ENCODE measurements at regions not wholly inside any gene's neighbourhood (a gene's known extent, or its start where the extent isn't known, plus 50 kb on each side); places are given as distances from the start of the nearest gene placed in this dataset.
A peak's percentile ranks its signal among the peaks of the same experiment; 100 is the strongest.

GRCh38 chr4:158065603-158066002, 107.2 kb downstream of the GASK1B start:
- no peak for DNase-seq (ENCODE audit: low read depth)
- no peak for FAIRE-seq
- no peak overlapping the region for H3K4me3 ChIP-seq (ENCODE audit: low read depth, low read length)
- H3K36me3 ChIP-seq (ENCODE audit: control insufficient read depth, insufficient read depth, low read length), result no peaks in the 10 kb centered on the region
- TF ChIP-seq CTCF (IDR thresholded peaks at IDR 0.05; ENCODE audit: insufficient read depth, low read length, severe bottlenecking), result no peak
- H3K27me3 ChIP-seq (ENCODE audit: control insufficient read depth, insufficient read depth, low read length), result no peaks in the 10 kb centered on the region

GRCh38 chr4:158065176-158065575, 107.6 kb downstream of the GASK1B start:
- peak; percentile 6 for TF ChIP-seq CTCF (IDR thresholded peaks at IDR 0.05; ENCODE audit: insufficient read depth, low read length, severe bottlenecking)
- no peaks in the 10 kb centered on the region for H3K36me3 ChIP-seq (ENCODE audit: control insufficient read depth, insufficient read depth, low read length)
- DNase-seq (ENCODE audit: low read depth) (no peak), FAIRE-seq (no peak)
- no peak overlapping the region for H3K4me3 ChIP-seq (ENCODE audit: low read depth, low read length)
- H3K27me3 ChIP-seq (ENCODE audit: control insufficient read depth, insufficient read depth, low read length), result no peaks in the 10 kb centered on the region

GRCh38 chr4:158056689-158057245, 116.1 kb downstream of the GASK1B start:
- FAIRE-seq (no peak), DNase-seq (ENCODE audit: low read depth) (no peak)
- no peaks in the 10 kb centered on the region for H3K27me3 ChIP-seq (ENCODE audit: control insufficient read depth, insufficient read depth, low read length)
- H3K36me3 ChIP-seq (ENCODE audit: control insufficient read depth, insufficient read depth, low read length), result no peaks in the 10 kb centered on the region
- TF ChIP-seq CTCF (IDR thresholded peaks at IDR 0.05; ENCODE audit: insufficient read depth, low read length, severe bottlenecking), result no peak
- no peak overlapping the region for H3K4me3 ChIP-seq (ENCODE audit: low read depth, low read length)

- FAIRE-seq, result no peak
- Histone ChIP-seq H3K4me3 (ENCODE audit: low read depth, low read length) (no peak overlapping the region), H3K36me3 (ENCODE audit: control insufficient read depth, insufficient read depth, low read length) (no peaks in the 10 kb centered on the region), H3K27me3 (ENCODE audit: control insufficient read depth, insufficient read depth, low read length) (no peaks in the 10 kb centered on the region)
- no peak for TF ChIP-seq CTCF (IDR thresholded peaks at IDR 0.05; ENCODE audit: insufficient read depth, low read length, severe bottlenecking)
- DNase-seq (ENCODE audit: low read depth), result no peak
Measured at GRCh38 chr4:158055668-158056067, 117.2 kb downstream of the GASK1B start.

GRCh38 chr4:158053801-158054200, 119.0 kb downstream of the GASK1B start:
- Histone ChIP-seq H3K36me3 (ENCODE audit: control insufficient read depth, insufficient read depth, low read length) (no peaks in the 10 kb centered on the region), H3K27me3 (ENCODE audit: control insufficient read depth, insufficient read depth, low read length) (no peaks in the 10 kb centered on the region), H3K4me3 (ENCODE audit: low read depth, low read length) (no peak overlapping the region)
- FAIRE-seq (no peak), DNase-seq (ENCODE audit: low read depth) (no peak)
- no peak for TF ChIP-seq CTCF (IDR thresholded peaks at IDR 0.05; ENCODE audit: insufficient read depth, low read length, severe bottlenecking)

- TF ChIP-seq CTCF (IDR thresholded peaks at IDR 0.05; ENCODE audit: insufficient read depth, low read length, severe bottlenecking), result no peak
- Histone ChIP-seq H3K36me3 (ENCODE audit: control insufficient read depth, insufficient read depth, low read length) (no peaks in the 10 kb centered on the region), H3K4me3 (ENCODE audit: low read depth, low read length) (no peak overlapping the region), H3K27me3 (ENCODE audit: control insufficient read depth, insufficient read depth, low read length) (no peaks in the 10 kb centered on the region)
- FAIRE-seq (no peak), DNase-seq (ENCODE audit: low read depth) (no peak)
Measured at GRCh38 chr4:158053086-158053485, 119.7 kb downstream of the GASK1B start.

Data from bronchial epithelial cell (primary cell).